HG03196 (cell line): ENCODE measurements at regions not wholly inside any gene's neighbourhood (a gene's known extent, or its start where the extent isn't known, plus 50 kb on each side); places are given as distances from the start of the nearest gene placed in this dataset.
"Not testable (repeated sequence)": the region's sequence is repeated elsewhere in the genome, so short reads cannot be mapped to it uniquely, and the experiment has no call there.

Source experiments
- ATAC-seq: cut with Tn5 transposase; IDR thresholded peaks from one replicate; pipeline ENCODE4 v1.9.1; 2021; ENCODE audit not compliant: unreplicated experiment

DNA sequence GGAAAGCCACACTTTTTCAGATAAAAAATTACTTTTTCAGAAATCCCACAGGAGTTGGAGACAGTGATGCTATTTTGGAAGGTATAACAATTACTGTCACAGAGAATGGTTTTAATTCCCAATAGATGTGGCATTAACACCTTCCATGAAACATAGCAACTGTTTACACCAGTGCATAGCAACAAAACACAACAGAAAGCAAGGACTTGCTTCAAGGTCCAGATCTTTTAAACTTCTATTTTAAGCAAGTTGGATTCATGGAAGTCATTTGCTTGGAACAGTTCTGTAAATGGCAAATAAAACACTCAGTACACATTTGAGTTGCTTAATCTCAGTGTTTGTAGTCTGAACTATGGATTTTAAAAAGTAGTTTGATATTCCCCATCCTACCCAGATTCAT lies 385.9 kb upstream of the SPRY2 start:
- ATAC-seq: no peak

DNA sequence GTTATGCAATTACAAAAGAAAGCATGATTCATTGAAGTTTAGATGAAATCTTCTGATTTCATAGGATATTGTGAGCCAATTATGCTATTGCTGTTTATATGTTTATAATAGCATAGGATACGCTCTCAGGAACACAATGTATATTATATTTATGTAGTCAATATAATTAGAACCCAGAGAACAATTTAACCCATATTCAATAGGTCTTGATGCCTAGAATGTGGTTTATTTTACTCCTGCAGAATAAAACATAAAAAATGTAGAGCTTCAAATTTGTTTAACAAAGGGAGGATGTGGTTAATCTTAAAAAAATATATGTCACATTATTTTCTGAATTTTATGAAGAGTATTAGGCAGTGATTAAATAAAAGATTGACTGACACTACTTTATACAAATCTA lies 380.8 kb upstream of the SPRY2 start:
- ATAC-seq: no peak

DNA sequence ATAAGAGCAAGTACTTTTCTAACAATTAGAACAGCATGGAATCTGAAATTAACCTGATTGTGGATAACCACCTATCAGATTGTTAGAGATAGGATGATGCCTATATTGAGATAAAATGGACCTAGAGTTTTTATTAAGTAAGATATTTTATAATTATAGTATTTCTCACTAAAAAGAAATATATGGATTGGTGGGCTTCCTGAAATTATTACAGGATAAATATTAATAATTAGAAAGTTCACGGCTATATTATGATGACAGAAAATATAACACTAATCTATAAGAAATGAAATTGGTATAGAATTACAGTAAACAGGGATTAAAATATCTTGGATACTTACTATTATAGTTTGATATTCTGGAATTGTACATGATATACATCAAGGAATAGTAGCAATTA lies 378.0 kb upstream of the SPRY2 start:
- ATAC-seq: no peak

DNA sequence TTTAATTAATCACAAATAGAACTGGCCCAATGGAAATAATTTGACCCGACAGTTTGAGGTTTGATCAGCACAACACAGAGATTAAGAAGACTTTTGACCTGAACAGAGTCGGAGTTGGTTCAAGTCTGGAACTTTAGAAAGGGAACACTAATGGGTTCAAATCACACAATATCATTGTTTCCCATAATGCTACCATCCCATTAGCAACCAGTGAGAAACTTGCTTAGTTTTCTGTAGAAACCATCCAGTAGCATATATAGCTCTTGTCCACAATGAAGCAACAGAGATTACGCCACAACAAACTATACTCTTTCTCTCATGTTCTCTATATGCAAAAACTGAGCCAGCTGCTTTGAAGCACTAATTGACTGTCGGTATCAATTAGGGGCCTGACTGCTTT lies 376.9 kb upstream of the SPRY2 start:
- no peak for ATAC-seq

DNA sequence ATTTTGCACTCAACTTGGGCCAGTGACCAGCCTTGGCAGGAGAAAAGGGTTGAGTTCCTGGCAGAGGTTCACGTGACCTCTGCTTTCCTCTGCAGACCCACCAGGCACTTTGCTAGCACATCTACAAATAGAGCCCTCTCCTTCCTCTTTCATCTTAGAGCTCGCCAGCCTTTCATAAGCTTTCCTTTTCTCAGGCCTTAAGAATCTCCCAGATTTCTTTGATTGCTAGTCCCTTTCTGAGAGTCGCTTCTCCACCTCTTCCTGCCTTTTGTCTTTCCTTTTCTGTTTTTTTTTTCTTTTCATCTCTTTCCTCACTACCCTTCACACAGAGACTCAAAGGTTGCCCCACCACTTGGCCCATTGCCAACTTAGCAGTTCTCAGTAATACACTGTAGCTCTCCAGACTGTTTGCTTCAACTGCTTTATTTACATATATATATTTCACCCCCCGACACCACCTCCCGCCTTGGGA lies 375.7 kb upstream of the SPRY2 start:
- ATAC-seq: no peak

DNA sequence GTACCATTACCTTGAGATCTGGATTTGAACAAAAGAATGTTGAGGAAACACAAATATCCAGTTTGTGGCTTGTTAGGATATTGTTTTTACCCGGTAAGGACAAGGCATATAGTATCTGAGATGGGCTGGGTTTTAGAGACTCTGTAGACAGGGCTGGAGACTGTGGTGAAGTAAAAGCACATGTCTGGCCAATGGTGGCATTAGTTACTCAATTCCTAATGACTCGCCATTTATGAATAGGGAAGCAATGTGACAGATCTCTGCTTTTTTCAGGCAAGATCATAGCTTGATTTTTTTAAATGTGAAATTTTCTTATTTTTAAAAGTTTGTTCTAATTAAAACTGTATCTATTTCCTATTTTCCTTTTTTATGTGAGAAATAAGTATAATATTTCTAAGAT lies 371.1 kb upstream of the SPRY2 start:
- ATAC-seq: no peak

DNA sequence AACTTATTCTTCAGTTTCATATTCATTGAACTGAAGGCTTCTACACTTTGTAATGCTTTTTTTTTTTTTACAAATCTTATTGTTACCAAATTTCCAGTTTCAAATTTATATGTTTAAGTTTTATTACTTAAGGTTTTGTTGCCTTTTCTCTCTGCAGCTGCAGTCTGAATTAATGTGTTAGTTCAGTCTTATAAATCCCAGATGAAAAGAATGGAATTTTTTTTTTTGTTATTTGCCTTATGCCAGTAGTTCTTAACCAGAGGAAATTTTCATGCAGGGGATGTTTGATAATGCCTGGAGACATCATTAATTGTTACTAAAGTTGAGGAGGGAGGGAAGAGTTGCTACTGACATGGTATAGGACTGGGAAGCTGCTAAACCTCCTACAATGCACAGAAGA lies 367.9 kb upstream of the SPRY2 start:
- no peak for ATAC-seq

DNA sequence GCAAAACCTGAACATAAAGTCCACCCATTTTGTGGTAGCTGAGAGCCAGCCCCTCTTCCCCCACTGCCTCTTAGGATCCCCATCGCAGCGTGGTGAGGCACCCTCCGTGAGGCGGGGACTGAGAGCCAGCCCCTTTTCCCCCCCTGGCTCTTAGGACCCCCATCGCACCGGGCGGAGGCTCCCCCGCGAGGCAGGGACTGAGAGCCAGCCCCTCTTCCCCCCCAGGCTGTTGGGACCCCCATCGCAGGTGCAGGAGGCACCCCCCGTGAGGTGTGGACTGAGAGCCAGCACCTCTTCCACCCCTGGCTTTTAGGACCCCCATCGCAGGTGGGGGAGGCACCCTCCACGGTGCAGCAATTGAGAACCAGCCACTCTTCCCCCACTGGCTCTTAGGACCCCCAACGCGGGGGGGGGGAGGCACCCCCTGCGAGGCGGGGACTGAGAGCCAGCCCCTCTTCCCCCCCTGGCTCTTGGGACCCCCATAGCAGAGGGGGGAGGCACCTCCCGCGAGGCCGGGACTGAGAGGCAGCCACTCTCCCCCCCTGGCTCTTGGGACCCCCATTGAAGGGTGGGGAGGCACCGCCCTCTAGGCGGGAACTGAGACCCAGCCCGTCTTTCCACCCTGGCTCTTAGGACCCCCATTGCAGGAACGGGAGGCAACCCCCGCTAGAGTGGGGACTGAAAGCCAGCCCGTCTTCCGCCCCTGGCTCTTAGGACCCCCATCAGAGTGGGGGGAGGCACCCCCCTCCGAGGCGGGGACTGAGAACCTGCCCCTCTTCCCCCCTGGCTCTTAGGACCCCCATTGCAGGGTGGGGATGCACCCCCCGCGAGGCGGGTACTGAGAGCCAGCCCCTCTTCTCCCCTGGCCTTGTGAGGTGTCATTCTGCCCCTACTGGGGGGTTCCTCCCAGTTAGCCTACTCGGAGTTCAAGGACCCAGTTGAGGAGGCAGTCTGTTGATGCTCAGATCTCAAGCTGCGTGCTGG lies 366.4 kb upstream of the SPRY2 start:
- ATAC-seq: no peak

DNA sequence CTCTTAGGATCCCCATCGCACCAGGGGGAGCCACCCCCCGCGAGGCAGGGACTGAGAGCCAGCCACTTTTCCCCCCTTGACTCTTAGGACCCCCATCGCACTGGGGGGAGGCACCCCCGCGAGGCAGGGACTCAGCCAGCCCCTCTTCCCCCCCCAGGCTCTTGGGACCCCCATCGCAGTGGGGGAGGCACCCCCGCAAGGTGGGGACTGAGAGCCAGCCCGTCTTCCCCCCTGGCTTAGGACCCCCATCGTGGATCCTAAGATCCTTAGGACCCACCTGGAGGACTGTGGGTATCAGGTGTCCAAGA lies 365.2 kb upstream of the SPRY2 start:
- ATAC-seq: no peak

DNA sequence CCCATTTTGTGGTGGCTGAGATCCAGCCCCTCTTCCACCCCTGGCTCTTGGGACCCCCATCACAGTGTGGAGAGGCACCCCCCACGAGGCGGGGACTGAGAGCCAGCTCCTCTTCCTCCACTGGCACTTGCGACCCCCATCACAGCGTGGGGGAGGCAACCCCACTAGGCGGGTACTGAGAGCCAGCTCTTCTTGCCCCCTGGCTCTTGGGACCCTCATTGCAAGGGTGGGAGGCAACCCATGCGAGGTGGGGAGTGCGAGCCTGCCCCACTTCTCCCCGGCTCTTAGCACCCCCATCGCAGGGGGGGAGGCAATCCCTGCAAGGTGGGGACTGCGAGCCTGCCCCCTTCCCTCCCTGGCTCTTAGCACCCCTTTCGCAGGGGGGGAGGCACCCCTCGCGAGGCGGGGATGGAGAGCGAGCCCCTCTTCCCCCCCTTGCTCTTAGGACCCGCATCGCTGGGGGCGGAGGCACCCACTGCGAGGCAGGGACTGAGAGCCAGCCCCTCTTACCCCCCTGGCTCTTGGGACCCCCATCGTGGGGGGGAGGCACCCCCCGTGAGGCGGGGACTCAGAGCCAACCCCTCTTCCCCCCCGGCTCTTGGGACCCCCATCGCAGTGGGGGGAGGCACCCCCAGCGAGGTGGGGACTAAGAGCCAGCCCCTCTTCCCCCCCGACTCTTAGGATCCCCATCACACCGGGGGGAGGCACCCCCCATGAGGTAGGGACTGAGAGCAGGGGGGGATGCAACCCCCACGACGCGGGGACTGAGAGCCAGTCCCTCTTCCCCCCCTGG lies 364.6 kb upstream of the SPRY2 start:
- ATAC-seq: no peak

DNA sequence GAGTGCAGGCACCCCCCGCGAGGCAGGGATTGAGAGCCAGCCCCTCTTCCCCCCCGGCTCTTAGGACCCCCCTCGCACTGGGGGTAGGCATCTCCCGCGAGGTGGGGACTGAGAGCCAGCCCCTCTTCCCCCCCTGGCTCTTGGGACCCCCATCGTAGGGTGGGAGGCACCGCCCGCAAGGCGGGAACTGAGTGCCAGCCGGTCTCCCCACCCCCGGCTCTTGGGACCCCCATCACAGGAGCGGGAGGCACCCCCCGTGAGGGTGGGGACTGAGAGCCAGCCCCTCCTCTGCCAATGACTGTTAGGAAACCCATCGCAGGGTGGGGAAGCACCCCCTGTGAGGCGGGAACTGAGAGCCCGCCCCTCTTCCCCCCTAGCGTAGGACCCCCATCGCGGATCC lies 363.4 kb upstream of the SPRY2 start:
- no peak for ATAC-seq

DNA sequence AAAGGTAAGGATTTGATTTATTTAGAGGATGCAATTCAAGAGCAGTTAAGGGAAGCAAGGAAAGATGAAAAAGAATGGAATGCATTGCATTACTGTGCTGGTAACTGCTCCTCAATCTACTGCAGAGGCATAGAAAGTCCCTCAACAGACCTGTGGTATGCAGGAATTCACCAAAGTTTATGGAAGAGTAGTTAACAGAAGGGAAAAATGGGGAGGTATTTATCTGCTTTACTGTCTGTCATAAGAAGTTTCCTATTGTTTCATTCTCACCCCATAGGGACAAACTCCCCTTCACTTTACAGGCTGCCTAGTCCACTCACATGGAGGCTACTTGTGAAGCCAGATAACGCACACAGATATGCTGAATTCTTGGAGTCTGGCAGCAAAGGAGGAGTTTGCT lies 354.9 kb upstream of the SPRY2 start:
- no peak for ATAC-seq

DNA sequence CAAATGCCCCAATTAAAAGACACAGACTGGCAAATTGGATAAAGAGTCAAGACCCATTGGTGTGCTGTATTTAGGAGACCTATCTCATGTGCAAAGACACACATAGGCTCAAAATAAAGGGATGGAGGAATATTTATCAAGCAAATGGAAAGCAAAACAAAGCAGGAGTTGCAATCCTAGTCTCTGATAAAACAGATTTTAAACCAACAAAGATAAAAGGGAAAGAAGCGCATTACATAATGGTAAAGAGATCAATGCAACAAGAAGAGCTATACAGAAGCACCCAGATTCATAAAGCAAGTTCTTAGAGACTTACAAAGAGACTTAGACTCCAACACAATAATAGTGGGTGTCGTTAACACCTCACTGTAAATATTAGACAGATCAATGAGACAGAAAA lies 350.9 kb upstream of the SPRY2 start:
- ATAC-seq: not testable (repeated sequence)

DNA sequence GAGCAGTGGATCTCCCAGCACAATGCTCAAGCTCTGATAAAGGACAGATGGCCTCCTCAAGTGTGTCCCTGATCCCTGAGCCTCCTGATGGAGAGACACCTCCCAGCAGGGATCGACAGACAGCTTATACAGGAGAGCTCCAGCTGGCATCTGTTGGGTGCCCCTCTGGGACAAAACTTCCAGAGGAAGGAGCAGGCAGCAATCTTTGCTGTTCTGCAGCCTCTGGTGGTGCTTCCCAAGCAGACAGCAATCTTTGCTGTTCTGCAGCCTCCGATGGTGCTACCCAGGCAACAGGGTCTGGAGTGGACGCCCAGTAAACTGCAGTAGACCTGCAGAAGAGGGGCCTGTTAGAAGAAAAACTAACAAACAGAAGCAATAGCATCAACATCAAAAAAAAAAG lies 349.3 kb upstream of the SPRY2 start:
- ATAC-seq: no peak

DNA sequence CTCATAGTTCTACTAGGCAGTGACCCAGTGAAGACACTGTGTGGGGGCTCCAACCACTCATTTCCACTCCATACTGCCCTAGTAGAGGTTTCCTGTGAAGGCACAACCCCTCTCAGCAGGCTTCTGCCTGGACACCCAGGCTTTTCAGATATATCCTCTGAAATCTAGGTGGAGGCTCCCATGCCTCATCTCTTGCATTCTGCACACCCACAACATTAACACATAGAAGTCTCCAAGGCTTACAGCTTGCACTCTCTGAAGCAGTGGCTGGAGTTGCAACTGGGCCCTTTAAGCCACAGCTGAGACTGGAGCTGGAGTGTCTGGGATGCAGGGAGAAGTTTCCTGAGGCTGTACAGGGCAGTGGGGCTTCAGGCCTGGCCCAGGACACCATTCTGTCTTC lies 347.7 kb upstream of the SPRY2 start:
- ATAC-seq: no peak

DNA sequence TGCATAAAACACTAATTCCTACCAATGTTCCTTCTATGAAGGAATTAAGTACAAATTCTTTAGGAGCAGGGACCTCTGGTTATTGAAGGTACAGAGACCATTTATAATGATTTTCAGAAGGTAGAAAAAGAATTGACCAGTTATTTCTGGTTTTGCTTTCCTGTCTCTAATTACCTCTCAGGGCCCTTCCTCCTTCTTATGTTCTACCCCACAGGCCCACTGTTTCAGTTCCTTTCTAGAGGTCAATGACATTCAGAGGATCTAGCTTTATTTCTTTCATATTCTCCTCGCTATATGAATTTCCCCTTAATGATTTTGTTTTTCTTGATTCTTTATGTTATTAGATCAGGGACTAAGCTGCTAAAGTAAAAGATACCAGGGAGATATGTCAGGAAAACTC lies 345.0 kb upstream of the SPRY2 start:
- ATAC-seq: no peak

DNA sequence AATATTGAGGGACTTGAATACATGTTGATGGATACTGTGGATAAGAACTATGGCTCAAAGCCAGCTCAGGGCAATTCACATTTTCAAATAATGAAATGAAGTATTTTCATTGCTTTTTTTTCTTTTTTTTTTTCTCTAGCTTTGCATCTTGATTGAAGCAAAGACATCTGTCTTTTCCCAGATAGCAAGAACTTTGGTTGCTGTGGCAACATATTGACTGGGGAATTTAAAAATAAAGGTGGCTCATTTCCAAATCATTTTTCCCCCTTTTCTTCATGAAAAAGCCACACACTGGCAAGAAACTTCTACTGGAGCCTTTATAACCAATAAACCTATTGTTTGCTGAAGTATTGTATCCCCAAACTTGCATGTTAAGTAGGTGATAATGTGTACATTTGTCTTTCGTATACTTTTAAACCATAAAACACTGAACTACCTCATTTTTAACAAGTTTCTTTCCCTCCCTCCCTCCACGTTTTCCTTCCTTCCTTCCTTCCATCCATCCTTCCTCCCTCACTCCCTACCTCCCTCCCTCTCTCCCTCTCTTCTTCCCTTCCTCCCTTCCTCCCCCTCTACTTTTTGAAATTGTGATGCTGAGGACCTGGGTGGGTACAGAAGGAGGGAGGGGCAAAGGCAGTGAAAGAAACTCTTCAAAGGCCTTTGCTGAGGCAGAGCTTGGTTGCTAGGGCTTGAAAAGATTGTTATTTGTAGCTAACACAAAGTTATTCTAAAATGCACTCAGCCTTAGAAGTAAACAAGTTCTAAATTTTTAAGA lies 343.5 kb upstream of the SPRY2 start:
- no peak for ATAC-seq

DNA sequence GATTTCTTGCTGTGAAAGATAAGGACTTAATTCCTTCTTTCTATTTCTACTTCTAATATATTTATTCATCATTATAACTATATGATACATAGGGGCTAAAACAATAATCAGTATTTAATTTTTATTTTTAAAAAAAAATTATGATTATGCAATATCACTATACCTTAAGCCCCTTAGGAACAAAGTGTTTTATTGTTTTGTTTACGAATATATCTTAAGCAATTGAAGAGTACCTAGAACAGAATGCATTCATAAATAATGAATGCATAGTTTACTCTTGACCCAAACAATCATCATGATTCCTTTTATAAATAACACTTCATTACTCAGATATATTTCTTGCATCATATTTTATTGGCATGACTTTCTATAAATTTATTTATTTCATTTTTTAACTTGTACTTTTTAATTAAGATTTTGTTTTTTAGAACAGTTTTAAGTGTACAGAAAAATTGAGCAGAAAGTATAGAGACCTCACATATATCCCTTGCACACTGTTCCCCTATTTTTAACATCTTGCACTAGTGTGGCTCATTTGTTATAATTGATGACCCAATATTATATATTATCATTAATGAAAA lies 339.9 kb upstream of the SPRY2 start:
- no peak for ATAC-seq

DNA sequence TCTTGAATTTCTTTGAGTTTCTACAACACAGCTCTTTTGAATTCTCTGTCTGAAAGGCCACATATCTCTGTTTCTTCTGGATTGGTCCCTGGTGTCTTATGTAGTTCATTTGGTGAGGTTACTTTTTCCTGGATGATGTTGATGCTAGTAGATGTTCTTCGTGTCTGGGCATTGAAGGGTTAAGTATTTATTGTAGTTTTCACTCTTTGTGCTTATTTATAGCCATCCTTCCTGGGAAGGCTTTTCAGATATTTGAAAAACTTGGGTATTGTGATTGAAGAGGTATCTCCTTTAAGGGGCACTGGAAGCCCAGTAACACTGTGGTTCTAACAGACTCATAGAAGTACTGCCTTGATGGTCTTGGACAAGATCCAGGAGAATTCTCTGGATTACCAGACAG lies 338.5 kb upstream of the SPRY2 start:
- no peak for ATAC-seq

DNA sequence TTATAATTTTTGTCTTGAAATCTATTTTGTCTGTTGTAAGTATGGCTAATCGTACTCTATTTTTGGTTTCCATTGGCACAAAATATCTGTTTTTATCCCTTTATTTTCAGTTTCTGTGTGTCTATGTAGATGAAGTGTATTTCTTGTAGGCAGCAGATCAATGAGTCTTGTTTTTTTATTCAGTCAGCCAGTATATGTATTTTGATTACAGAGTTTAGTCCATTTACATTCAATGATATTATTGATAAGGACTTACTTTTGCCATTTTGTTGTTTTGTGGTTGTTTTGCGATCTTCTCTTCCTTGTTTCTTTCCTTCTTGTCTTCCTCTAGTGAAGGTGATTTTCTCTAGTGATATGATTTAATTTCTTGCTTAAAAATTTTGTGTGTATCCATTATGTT lies 336.3 kb upstream of the SPRY2 start:
- ATAC-seq: no peak

DNA sequence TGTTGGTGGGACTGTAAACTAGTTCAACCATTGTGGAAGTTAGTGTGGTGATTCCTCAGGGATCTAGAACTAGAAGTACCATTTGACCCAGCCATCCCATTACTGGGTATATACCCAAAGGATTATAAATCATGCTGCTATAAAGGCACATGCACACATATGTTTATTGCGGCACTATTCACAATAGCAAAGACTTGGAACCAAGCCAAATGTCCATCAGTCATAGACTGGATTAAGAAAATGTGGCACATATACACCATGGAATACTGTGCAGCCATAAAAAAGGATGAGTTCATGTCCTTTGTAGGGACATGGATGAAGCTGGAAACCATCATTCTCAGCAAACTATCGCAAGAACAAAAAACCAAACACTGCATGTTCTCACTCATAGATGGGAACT lies 334.5 kb upstream of the SPRY2 start:
- ATAC-seq: not testable (repeated sequence)
